ENCODE measurements at regions not wholly inside any gene's neighbourhood (a gene's known extent, or its start where the extent isn't known, plus 50 kb on each side); places are given as distances from the start of the nearest gene placed in this dataset.
"Not testable (repeated sequence)": the region's sequence is repeated elsewhere in the genome, so short reads cannot be mapped to it uniquely, and the experiment has no call there.

DNA sequence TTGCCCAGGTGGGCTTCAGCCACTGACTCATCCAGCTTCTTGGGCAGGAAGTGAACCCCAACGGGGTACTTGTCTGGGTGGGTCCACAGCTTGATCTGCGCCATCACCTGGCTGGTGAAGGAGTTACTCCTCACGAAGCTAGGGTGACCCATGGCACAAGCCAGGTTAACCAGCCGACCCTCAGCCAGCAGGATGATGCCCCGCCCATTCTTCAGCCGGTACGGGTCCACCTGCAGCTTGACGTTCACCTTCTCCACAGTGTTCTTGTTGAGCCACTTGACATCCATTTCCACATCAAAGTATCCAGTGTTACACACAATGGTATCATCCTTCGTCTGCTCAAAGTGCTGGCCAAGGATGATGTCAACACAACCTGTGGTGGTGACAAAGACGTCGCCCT is 121.3 kb upstream of the NXPH2 start:
- no peak for DNase-seq

DNA sequence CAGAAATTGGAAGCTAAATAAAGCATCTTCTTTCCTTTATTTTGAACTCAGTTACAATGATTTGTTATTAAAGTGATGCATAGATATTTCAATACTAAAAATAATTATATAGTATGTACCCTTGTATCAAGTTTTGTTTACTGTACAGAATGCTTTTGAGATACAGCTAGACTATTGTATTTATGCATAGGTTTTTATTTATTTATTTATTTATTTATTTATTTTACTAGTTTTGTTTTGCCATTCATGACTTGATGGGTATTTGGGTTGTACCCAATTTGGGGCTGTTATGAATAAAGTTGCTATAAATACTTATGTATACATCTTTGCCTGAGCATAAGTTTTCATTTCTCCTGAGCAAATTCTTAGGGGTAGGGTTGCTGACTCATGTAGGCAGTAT is 118.7 kb upstream of the NXPH2 start:
- DNase-seq: no peak

DNA sequence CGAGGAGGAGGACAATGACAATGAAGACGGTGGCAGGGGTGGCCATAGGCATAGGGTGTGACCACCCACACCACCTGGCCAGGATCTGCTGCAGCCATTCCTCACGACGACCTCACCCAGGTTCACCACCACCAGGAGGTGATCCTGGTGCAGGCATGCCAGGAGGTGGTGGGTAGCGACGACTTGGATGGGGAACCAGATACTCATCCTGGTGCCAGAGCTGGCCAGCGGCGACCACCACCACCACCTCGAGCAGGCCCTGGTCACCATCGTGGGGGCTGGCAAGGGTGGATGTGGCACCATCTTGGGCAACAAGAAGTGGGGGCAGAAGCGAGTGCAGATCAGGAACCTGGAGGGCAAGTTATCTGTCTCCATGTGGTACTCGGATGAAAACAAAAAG is 117.1 kb upstream of the NXPH2 start:
- no peak for DNase-seq

DNA sequence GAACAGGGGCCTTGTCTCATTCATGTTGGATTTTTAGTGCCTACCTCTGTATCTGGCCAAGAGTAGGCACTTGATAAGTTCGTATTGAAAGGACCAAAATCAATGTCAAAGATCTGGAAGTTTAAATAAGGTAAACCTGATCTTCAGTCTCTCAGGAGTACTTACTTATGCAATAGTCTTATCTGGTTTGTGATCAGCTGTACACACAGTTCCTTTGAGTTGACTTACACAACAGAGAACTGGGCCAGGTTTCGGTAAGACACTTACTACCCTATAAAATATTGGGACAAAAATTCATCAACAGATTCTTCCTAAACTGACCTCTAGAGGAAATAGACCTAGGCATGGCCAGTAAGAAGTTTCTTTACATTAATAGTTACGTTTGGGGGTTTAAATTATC is 113.6 kb upstream of the NXPH2 start:
- no peak for DNase-seq

DNA sequence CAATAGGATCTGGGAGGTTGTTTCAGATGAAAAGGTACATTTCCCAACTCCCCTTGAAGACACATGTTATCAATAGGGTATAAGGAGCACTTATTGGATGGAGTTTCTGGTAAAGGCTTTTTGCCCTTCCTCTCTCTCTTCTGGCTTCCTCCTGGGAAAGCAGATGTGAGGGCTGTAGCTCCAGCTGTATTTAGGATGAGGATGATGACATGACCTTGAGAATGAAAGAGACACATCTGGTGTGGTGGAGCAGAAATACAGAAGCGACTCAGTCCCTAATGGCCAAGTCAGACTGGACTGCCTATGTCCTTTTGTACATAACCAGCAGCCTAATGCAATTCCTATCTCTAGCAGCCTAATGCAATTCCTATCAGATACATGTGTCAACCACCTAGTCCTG is 100.9 kb upstream of the NXPH2 start:
- DNase-seq: no peak

DNA sequence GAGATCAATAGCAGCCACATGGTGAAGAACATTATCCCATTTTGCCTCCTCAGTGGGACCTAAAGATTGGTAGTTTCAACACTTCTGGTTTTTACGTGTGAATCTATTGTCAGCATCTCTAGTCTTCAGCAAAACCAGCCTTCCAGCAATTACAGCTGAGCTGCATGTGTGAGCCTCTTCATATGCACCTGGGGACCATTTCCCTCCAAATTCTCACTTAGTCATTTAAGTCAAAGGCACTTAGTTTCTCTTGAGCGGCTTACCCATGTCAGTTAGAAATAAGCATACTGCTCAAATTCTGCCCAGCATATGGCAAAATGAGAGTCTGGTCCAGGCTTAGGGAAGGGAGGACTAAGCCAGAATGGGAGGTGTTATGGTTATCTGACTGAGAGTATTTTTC is 99.7 kb upstream of the NXPH2 start:
- no peak for DNase-seq

DNA sequence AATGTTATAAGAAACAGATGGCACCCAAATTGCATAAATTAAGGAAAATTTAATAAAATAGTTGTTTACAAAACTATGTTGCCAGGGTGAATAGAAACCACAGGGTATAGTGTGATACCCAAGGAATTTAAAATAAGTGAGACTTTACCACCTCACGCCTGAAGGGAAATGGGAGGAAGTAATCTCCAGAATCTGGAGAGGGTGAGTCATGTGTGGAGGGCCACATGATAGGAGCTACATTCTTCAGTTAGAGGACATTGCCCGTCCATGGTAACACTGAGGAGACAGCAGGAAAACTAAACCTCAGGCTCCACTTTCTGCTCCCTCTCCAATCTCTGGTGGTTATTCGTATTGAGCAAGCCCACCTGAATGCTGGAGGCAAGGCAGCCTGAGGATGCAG is 97.2 kb upstream of the NXPH2 start:
- no peak for DNase-seq

DNA sequence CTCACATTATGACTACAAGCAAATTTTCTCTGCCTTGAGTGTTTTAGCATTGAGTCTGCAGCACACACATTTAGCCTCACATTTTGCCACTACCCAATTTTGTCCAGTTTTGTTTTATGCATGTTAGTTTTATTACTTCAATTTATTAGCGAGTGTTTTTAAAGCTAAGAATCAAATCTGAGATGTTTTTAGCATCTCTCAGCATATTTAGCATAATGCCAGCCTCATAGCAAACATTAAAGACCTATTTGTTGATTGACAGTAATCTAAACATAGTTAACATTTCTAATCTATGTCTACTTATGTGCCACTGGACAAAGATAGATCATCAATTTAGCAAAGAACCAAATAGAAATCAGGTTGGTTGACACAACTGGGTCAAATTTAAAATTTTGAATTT is 94.1 kb upstream of the NXPH2 start:
- no peak for DNase-seq

DNA sequence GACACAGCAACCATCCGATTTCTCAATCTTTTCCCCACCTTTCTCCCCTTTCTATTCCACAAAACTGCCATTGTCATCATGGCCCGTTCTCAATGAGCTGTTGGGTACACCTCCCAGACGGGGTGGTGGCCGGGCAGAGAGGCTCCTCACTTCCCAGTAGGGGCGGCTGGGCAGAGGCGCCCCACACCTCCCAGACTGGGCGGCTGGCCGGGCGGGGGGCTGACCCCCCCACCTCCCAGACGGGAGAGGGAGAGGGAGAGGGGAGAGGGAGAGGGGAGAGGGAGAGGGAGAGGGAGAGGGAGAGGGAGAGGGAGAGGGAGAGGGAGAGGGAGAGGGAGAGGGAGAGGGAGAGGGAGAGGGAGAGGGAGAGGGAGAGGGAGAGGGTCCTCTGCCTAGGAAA is 91.9 kb upstream of the NXPH2 start:
- DNase-seq: not testable (repeated sequence)

DNA sequence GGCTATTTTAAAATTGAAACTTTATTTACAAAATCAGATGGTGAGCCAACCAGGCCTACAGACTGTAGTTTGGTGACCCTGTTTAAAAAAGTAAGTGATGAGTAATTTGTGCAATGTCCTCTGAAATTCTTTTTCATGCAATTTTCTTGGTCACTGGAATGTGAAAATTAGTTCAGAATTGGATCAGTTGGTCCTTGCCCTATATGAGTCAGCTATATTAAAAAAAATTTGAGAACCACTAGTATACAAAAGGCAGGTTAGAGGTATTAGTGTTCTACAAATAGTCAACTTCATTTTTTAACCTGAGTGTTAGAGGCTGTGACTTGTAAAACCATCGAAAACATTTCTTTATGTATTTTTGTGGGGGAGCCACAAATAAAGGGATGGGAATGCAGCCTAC is 91.1 kb upstream of the NXPH2 start:
- DNase-seq: no peak

DNA sequence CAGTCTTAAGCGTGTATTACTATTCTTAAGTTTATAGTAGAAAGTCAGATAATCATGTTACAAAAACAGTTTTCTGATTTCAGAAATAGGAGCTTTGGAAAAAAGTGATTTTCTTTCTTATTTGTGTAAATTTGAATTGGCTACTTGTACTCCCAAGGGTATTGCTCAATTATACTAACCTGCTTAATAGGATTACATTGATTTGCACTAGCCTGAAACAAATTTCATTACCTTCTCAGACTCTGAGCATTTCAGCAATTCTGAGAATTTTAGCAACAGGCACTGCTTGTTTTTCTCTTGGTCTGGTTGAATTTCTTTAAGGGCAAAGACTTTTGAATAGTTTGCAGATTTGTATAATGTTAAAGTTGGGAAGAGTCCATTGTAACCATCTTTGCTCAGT is 87.2 kb upstream of the NXPH2 start:
- no peak for DNase-seq

DNA sequence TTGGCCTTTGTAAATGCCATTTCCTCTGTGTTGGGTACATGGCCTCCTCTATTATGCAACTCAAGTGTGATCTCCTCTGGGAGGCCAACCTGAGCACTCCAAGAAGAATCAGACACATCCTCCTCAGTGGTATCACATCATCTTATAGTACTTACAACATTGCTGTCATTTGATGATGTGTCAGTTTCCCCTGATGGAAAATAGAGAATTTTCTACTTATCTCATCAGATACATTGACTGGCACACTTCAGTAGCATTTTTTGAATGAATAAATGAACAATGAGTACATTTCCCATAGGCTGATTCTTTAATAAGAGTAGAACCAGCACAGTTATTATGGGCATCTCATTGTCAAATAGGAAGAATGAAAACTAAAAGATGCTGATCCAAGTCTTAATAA is 86.6 kb upstream of the NXPH2 start:
- DNase-seq: no peak

DNA sequence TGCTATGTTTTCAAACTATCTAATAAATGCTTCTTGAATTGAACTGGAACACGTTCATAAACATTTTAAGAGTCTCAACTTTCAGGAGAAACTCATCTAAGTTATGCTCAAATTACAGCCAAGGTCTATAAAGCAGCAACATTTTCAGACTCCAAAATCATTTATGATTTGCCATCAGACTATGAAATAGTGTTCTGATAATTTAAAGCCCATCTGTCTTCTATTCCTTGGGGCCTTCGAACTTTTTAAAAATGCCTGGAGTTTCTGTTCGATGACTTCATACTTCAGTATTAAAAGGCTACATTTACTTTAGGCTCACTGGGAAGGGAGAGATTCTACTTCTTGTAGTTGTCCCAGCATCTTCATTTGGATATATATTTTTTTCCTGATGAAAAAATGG is 73.6 kb upstream of the NXPH2 start:
- DNase-seq: no peak

DNA sequence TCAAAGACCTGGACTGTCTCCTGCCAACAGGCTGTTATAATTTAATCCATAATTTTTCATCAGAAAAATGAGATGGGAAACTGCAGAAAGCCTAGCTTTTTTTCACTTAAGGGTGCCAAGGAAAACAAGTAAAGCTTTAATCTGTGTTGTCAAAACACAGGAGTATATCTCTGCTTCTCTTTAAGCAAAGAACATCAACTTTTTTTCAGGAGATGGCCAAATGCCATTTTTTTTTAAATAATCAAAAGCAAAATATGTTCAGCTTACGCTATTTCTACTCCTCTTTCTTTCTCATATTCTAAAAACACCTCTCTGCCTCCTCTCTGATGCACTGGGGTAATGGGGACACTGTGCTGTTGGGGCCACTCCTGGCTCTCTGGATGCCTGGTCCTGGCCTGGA is 73.1 kb upstream of the NXPH2 start:
- no peak for DNase-seq

DNA sequence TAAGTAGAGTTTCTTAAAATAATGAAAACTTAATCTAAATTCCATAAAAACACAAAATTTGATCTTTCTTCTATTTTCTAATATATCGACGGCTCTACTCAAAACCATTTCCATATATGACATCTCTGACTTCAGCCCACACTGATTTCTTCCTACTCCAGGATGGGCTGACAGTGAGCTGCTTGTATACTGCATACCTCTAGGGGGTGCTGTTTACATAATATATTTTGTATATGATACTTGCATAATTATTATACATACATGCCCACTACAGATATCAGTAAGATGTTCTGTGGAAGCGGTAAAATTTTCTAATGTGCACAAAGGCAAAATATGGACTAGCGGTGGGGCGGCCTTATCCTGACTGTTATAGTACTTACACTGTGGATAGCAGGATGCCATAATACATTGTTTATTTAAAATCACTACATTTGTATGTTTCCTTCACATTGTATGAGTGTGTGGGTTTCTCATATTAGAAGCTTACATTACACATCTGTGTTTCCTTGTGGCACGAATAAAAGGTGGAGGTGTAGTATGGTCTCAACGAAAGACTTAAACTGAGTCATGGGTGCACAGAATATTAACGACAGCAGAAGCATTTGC is 66.1 kb upstream of the NXPH2 start:
- peak; percentile 1 to 32 for DNase-seq

DNA sequence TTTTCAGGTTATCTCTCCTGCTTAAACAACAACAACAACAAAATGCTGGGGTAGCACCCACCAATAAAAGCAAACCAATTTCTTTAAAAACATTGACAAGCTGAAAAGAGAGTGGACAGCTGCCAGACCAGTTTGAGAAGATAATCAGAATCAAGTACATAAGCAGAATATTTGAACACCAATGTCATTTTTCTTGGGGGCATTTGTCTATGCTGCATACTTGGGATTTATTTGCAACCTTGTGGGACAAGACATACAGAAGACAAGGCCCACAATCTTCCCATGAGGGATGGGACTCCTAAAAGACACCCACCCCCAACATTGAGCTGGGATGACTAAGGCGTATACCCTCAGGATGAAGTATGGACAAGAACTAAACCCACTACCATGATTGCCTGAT is 62.2 kb upstream of the NXPH2 start:
- DNase-seq: no peak

DNA sequence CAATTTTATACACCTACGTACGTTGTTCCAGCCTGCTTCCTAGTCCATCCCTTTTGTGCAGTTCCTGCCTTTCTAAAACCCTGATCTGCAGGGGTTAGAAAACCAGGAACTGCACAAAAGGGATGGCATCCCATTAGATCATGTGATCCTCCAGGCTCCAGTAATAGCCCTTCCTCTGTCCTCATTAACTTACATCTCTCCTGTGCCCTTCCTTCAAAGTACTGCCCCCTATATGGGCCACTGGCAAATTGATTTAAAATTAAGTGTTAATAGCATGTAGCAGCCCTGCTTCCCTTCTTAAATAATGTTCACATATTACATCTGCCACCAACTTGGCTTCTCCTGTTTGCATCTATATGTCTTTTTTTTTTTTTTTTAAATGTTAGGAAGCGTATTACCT is 61.3 kb upstream of the NXPH2 start:
- no peak for DNase-seq

DNA sequence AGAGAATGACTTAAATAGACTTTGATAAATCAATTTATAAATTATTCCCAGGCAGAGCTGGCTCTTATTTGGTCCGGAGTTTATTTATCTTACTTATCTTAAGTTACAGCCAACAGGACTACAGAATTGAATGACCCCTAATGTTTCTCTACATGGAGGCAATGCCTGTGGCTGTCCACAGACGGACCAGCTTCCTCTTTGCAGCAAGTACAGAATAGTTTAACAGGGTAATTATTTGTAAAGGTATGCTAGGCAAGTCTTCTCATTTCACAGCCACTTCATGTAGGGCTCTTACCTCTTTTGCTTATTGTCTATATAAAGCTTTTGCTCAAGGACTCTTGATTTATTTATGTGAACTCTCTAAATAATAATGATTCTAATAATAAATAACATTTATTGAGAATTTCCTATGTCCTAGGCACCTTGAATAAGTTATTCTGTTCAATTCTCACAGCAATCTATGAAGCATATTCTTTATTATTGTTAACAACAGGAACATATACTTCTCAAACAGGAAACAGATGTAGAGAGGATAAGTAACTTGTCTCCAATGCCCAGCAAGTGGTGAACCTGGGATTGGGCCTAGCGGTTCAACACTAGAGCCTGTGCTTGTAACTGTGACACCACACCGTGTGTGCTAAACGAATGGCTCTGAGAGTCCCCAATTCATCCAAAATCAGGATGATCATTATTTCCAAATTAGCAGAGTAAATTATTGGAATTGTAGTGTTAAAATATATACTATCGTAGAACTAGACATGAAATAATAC is 58.8 kb upstream of the NXPH2 start:
- no peak for DNase-seq

DNA sequence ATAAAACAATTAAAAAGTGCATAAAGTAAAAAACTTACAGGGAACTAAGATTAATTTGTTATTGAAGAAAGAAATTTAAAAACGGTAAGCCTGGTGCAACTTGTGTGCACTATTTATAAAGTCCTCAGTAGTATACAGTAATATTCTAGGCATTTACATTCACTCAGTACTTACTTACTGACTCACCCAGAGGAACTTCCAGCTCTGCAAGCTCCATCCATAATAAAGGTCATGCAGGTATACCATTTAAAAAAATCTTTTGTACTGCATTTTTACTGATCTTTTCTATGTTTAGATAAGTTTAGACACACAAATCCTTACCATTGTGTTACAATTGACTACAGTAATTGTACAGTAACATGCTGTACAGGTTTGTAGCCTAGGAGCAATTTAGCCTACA is 51.5 kb upstream of the NXPH2 start:
- no peak for DNase-seq

DNA sequence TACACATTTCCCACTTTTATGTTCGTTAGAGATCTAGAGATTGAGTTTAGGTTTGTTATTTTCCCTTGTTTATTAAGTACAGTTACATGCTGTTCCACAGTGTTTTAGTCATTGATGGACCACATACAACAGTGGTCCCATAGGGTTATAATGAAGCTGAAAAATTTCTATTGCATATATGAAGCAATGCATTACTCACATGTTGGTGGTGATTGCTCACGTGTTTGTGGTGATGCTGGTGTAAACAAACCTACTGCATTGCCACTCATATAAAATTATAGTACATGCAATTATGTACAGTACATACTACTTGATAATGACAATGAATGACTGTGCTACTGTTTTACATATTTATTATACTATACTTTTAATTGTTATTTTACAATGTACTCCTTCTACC is 51.0 kb upstream of the NXPH2 start:
- no peak for DNase-seq

DNA sequence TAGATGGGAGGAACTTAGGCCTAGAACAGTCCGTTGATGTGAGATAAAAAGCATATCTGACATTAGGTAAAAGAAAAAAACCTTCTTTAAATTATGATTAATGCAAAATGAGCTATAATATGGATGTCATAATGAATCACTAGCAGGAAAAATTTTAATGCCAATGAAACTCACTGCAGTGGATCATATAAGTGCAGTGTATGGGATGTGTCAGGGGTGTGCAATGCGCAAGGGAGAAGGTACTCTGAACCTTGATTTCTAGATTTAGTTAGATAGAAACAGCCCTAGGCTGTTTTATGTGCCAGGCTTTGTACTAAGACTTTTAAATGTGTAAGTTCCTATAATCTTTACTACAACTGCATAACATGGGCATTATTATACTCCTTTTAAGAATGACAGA is 50.4 kb upstream of the NXPH2 start:
- DNase-seq: no peak

Data from SHP77 (cell line).